ENCODE measurements at regions not wholly inside any gene's neighbourhood (a gene's known extent, or its start where the extent isn't known, plus 50 kb on each side); places are given as distances from the start of the nearest gene placed in this dataset.

DNA sequence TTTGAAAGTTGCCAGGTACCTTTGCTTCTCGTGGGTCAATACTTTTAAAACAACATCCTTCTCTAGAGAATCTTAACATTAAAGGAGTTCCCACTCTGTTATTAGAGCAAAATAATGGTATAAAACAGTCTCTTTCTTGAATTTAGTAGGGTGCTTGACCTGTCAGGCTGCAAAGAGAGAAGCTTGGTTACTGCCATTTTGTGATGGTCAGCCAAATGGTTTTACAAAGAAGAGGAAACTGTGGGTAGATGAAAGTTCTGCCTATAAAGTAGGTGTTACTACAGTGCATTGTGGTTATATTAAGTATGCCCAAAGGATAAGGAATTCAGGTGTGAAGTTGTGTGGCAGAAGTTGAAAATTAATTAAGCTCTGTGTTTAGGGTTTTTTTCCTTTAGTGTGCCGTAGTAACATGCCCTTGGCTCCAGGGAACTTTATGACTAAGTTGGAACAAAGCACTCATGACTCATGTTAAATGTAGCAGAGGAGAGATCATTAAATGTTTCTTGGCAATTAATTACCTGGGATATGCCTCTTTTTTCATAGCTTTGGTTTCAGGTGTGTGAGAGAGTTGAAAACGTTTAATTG, 354.0 kb upstream of the KITLG start:
- TF ChIP-seq, protein P1, sequence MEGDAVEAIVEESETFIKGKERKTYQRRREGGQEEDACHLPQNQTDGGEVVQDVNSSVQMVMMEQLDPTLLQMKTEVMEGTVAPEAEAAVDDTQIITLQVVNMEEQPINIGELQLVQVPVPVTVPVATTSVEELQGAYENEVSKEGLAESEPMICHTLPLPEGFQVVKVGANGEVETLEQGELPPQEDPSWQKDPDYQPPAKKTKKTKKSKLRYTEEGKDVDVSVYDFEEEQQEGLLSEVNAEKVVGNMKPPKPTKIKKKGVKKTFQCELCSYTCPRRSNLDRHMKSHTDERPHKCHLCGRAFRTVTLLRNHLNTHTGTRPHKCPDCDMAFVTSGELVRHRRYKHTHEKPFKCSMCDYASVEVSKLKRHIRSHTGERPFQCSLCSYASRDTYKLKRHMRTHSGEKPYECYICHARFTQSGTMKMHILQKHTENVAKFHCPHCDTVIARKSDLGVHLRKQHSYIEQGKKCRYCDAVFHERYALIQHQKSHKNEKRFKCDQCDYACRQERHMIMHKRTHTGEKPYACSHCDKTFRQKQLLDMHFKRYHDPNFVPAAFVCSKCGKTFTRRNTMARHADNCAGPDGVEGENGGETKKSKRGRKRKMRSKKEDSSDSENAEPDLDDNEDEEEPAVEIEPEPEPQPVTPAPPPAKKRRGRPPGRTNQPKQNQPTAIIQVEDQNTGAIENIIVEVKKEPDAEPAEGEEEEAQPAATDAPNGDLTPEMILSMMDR (IDR thresholded peaks at IDR 0.05): no peak
- TF ChIP-seq POLR2A (IDR thresholded peaks at IDR 0.05): no peak
